Calu3 (cell line): ENCODE measurements at regions not wholly inside any gene's neighbourhood (a gene's known extent, or its start where the extent isn't known, plus 50 kb on each side); places are given as distances from the start of the nearest gene placed in this dataset.

Experiments used
- BruUV-seq: library from RNA; stranded (reverse); fragments of 400-500 nt; replicated peaks from 2 replicates; lab custom pipeline; 2021; lab: Mats Ljungman, UMichigan
- CTCF ChIA-PET: fragments of 300-600 bp; sonication (Branson Sonifier 250); formaldehyde crosslinking; loops from one replicate; lab custom pipeline; 2022; ENCODE audit warnings: antibody characterized with exemption; lab: Charles Lee
- DNase-seq: peaks from one replicate; pipeline ENCODE4 v3.0.0; 2022
- H3K27ac Mint-ChIP-seq: one replicate; pipeline ENCODE4 v1.8.0; 2022; ENCODE audit warnings: mixed read lengths; ENCODE audit not compliant: unreplicated experiment
- H3K27me3 Mint-ChIP-seq: one replicate; pipeline ENCODE4 v1.8.0; 2022; ENCODE audit warnings: mixed read lengths; ENCODE audit not compliant: unreplicated experiment
- H3K36me3 Mint-ChIP-seq: one replicate; pipeline ENCODE4 v1.8.0; 2022; ENCODE audit warnings: mild to moderate bottlenecking, moderate library complexity, mixed read lengths; ENCODE audit not compliant: insufficient read depth, unreplicated experiment
- H3K4me1 Mint-ChIP-seq: one replicate; pipeline ENCODE4 v1.8.0; 2022; ENCODE audit warnings: mild to moderate bottlenecking, low read depth, mixed read lengths; ENCODE audit not compliant: unreplicated experiment
- H3K4me3 Mint-ChIP-seq: one replicate; pipeline ENCODE4 v1.8.0; 2022; ENCODE audit warnings: mild to moderate bottlenecking, low read depth, moderate library complexity, mixed read lengths; ENCODE audit not compliant: unreplicated experiment
- H3K9me3 Mint-ChIP-seq: one replicate; pipeline ENCODE4 v1.8.0; 2022; ENCODE audit warnings: low read depth, mixed read lengths; ENCODE audit not compliant: unreplicated experiment
- intact Hi-C: fragments of 100-400 bp; cut with micrococcal nuclease; formaldehyde crosslinking; loops from one replicate; pipeline ENCODE4 v1.10.0; 2022; ENCODE audit not compliant: unreplicated experiment
- TF ChIP-seq, protein P1 (sequence below): fragments of 200-600 bp; IDR thresholded peaks from one replicate; pipeline ENCODE4 v1.8.0; 2022; ENCODE audit warnings: antibody characterized with exemption; ENCODE audit not compliant: unreplicated experiment

DNA sequence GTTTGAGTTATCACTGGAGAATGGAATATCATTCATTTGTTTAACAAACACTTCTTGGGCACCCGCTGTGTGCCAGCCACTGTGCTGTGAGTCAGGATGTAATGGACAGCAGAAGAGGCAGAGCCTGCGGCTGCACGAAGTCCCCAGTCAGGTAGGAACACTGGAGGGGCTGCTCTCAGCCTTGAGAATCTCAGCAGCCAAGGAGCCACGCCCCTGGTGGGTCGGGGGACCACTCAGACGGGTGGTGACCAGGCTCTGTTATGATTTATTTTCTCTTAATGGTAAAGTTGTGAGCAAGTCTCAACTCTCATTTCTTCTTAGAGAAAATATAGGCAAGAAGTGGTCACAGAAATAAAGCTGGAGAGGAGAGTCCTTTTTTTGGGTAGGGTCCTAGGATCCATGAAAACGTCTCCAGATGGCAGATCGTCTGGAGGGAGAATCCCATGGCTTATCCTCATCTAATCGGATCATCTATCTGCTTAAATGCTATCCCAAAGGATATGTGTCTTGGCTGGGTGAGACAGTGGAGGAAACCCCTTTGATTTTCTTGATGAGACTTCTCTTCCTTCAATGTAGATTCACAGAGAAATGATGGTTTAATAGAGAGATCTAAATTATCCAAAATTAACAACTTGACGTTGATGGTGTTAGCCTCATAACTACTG is 129.1 kb upstream of the LGALSL start:
- no peak overlapping the region for H3K4me3 Mint-ChIP-seq
- H3K9me3 Mint-ChIP-seq, result no peaks in the 10 kb centered on the region
- no peaks in the 10 kb centered on the region for H3K36me3 Mint-ChIP-seq
- H3K27me3 Mint-ChIP-seq, result peaks cover 14% of the 10 kb centered on the region
- peaks cover 15% of the 10 kb centered on the region for H3K4me1 Mint-ChIP-seq
- TF ChIP-seq, protein P1, sequence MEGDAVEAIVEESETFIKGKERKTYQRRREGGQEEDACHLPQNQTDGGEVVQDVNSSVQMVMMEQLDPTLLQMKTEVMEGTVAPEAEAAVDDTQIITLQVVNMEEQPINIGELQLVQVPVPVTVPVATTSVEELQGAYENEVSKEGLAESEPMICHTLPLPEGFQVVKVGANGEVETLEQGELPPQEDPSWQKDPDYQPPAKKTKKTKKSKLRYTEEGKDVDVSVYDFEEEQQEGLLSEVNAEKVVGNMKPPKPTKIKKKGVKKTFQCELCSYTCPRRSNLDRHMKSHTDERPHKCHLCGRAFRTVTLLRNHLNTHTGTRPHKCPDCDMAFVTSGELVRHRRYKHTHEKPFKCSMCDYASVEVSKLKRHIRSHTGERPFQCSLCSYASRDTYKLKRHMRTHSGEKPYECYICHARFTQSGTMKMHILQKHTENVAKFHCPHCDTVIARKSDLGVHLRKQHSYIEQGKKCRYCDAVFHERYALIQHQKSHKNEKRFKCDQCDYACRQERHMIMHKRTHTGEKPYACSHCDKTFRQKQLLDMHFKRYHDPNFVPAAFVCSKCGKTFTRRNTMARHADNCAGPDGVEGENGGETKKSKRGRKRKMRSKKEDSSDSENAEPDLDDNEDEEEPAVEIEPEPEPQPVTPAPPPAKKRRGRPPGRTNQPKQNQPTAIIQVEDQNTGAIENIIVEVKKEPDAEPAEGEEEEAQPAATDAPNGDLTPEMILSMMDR, result no peak
- no peak for DNase-seq
- no peak overlapping the region for H3K27ac Mint-ChIP-seq
- CTCF ChIA-PET, result no interaction called here
- BruUV-seq, result no TSS peak
- intact Hi-C loops, result loop anchor here (5.0 kb wide), 1 partner anchor 183 kb away; the partner anchor contains the start of gene PELI1

DNA sequence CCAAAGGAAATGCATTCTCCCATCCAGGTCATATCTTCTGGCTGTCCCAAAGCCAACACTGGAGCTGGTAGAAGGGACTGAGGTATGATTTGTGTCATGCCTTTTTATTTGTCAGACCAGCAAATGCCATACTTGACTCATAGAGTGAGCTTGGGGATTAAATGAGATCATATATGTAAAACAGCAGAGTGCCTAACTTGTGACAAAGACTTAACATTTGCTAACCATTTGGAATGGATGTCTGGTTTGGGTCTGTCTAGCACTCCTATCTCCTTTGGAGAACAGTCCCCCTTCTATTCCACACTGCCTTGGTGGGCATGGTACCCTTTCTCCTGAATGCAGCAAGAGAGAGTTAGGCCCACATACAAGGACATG is 128.5 kb upstream of the LGALSL start:
- TF ChIP-seq, protein P1, result no peak
- CTCF ChIA-PET, result interaction anchor here (0.9 to 3.4 kb wide), 3 partner anchors 13 to 276 kb away, joined by 3 to 99 read pairs (median 17); no protein-coding TSS in a partner anchor
- no peaks in the 10 kb centered on the region for H3K9me3 Mint-ChIP-seq
- peaks cover 21% of the 10 kb centered on the region for H3K4me1 Mint-ChIP-seq
- H3K36me3 Mint-ChIP-seq, result no peaks in the 10 kb centered on the region
- peaks cover 13% of the 10 kb centered on the region for H3K27me3 Mint-ChIP-seq
- H3K27ac Mint-ChIP-seq, result no peak overlapping the region
- intact Hi-C loops, result loop anchor here (5.0 kb wide), 1 partner anchor 183 kb away; the partner anchor contains the start of gene PELI1
- no peak for DNase-seq
- no peak overlapping the region for H3K4me3 Mint-ChIP-seq
- BruUV-seq, result no TSS peak

DNA sequence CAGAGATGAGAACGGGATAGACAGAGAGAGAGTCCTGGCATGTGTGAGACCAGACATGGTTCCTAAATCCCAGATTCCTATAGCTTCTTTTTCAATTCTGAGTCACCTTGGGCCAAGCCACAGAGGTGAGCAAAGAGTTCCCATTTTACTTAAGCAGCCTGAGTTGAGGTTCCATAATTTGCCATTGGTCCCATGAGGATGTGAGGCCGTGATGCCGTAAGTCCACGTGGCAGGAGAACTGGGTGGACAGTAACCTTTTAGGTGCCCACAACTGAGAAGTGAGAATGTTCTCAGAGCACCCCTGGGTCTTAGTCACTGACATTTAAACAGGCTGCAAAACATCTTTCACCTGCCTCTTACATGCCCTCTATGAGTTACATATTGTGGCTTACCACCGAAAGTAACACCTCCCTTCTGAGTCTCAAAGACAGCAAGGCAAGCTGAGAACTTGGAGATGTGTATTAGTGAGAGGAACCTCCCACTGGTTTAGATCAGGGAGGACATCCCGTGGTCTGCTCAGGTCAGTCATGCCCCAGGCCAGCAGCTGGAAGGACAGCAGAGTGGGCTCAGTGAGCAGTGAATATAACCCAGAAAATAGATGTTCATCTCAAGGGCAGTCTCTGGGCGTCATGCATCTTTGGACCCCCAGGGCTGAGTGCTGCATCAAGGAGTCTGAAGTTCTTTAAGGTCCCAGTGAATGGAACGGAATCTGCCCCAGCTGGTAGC is 127.9 kb upstream of the LGALSL start:
- Mint-ChIP-seq H3K4me1 (peaks cover 27% of the 10 kb centered on the region), H3K27ac (no peak overlapping the region), H3K36me3 (no peaks in the 10 kb centered on the region), H3K9me3 (no peaks in the 10 kb centered on the region), H3K27me3 (peaks cover 13% of the 10 kb centered on the region), H3K4me3 (no peak overlapping the region)
- intact Hi-C loops, result loop anchor here (5.0 kb wide), 1 partner anchor 184 kb away; the partner anchor contains the start of gene PELI1
- CTCF ChIA-PET, result interaction anchor here (0.9 to 3.4 kb wide), 3 partner anchors 14 to 277 kb away, joined by 3 to 99 read pairs (median 17); no protein-coding TSS in a partner anchor
- TF ChIP-seq, protein P1, result no peak
- DNase-seq, result no peak
- no TSS peak for BruUV-seq

DNA sequence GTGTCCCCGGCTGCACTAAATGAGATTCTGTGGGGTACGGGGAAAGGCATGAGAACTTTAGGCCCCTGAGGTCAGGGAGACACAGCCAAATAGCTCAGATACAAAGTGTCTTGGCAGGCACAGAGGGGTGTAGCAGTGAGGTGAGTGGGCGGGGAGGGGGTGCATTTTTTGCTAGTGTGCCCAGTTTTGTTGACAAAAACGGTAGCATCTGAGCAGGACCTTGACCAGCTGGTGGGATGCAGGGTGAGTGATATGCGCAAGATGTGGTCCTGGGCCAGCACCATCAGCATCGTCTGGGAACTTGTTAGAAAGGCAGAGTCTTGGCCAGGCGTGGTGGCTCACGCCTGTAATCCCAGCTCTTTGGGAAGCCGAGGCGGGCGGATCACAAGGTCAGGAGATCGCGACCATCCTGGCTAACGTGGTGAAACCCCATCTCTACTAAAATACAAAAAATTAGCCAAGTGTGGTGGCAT is 127.3 kb upstream of the LGALSL start:
- no peak overlapping the region for H3K27ac Mint-ChIP-seq
- H3K4me1 Mint-ChIP-seq, result peaks cover 28% of the 10 kb centered on the region
- CTCF ChIA-PET, result interaction anchor here (1.0 to 3.4 kb wide), 5 partner anchors 14 to 277 kb away, joined by 3 to 99 read pairs (median 6); no protein-coding TSS in a partner anchor
- intact Hi-C loops, result loop anchor here (1.0 to 5.0 kb wide), 2 partner anchors 184 to 277 kb away; partner anchors contain the start of gene PELI1
- H3K9me3 Mint-ChIP-seq, result no peaks in the 10 kb centered on the region
- H3K4me3 Mint-ChIP-seq, result no peak overlapping the region
- peaks cover 12% of the 10 kb centered on the region for H3K27me3 Mint-ChIP-seq
- no TSS peak for BruUV-seq
- no peaks in the 10 kb centered on the region for H3K36me3 Mint-ChIP-seq
- TF ChIP-seq, protein P1, result no peak
- no peak for DNase-seq
